ENCODE measurements at regions not wholly inside any gene's neighbourhood (a gene's known extent, or its start where the extent isn't known, plus 50 kb on each side); places are given as distances from the start of the nearest gene placed in this dataset.
A peak's percentile ranks its signal among the peaks of the same experiment; 100 is the strongest.

DNA sequence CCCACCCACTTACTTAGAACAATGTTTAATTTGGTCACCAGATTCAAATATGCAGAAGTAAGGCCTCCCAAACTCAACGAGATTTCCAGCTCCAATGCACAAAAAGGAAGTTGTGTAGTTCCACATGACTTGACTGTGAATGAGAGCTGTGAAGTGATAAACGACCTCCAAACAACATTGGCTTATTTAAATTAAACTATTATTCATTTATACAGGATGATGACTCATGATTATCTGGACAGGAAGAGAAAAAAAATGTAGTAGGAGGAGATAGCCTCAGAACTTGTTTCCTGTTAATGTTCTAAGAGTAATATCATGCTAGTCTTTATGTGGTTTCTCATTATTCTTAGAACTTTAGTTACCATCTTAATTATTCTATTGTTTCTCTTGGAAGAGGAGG lies 237.3 kb downstream of the C1D start:
- H3K36me3 Mint-ChIP-seq (ENCODE audit: insufficient read depth): no peaks in the 10 kb centered on the region
- no peak overlapping the region for H3K4me3 Mint-ChIP-seq
- peaks cover 0 to 1% of the 10 kb centered on the region in 2 donors for H3K9me3 Mint-ChIP-seq
- no peak overlapping the region for H3K27ac Mint-ChIP-seq
- H3K4me1 Mint-ChIP-seq (ENCODE audit: low read depth in 2 of 2): peaks cover 0 to 3% of the 10 kb centered on the region in 2 donors
- DNase-seq: no peak
- ATAC-seq (replicated peaks): no peak
- H3K27me3 Mint-ChIP-seq: peaks cover 0 to 12% of the 10 kb centered on the region in 2 donors

GRCh38 chr2:67828066-67828465 lies 234.7 kb downstream of the C1D start:
- no peaks in the 10 kb centered on the region for H3K36me3 Mint-ChIP-seq (ENCODE audit: insufficient read depth)
- H3K4me3 Mint-ChIP-seq: no peak overlapping the region
- H3K4me1 Mint-ChIP-seq (ENCODE audit: low read depth in 2 of 2): peaks cover 0 to 3% of the 10 kb centered on the region in 2 donors
- DNase-seq (no peak), ATAC-seq (replicated peaks) (no peak)
- peaks cover 3 to 7% of the 10 kb centered on the region in 2 donors for H3K9me3 Mint-ChIP-seq
- H3K27me3 Mint-ChIP-seq: peaks cover 0 to 12% of the 10 kb centered on the region in 2 donors
- no peak overlapping the region for H3K27ac Mint-ChIP-seq

DNA sequence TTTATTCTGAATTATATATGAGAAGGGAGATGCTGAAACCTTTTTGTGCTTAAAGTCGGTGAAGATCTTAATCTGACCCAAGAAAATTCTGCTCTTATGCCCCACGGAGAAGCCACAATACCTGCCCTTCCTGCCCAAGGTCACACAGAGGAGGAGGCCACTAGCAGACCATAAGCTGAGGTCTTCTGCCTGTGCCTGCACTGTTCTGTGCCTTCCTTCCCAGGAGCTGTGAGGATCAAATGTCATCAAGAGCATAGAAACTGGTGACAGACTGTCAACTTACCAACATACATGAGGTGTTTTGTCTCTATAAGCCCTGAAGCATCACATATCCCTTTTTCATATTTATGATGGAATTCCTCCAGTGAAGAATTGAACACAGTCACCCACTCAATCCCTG lies 233.3 kb downstream of the C1D start:
- H3K9me3 Mint-ChIP-seq: peaks cover 3 to 7% of the 10 kb centered on the region in 2 donors
- peaks cover 0 to 20% of the 10 kb centered on the region in 2 donors for H3K27me3 Mint-ChIP-seq
- no peaks in the 10 kb centered on the region for H3K36me3 Mint-ChIP-seq (ENCODE audit: insufficient read depth)
- H3K4me1 Mint-ChIP-seq (ENCODE audit: low read depth in 2 of 2): peaks cover 0 to 3% of the 10 kb centered on the region in 2 donors
- H3K4me3 Mint-ChIP-seq: no peak overlapping the region
- no peak for DNase-seq
- H3K27ac Mint-ChIP-seq: no peak overlapping the region
- no peak for ATAC-seq (replicated peaks)

GRCh38 chr2:67833632-67834031 lies 229.2 kb downstream of the C1D start:
- H3K4me1 Mint-ChIP-seq (ENCODE audit: low read depth in 2 of 2): no peaks in the 10 kb centered on the region
- H3K4me3 Mint-ChIP-seq: no peak overlapping the region
- peaks cover 3 to 7% of the 10 kb centered on the region in 2 donors for H3K9me3 Mint-ChIP-seq
- H3K27me3 Mint-ChIP-seq: peaks cover 0 to 14% of the 10 kb centered on the region in 2 donors
- no peaks in the 10 kb centered on the region for H3K36me3 Mint-ChIP-seq (ENCODE audit: insufficient read depth)
- no peak for DNase-seq
- no peak overlapping the region for H3K27ac Mint-ChIP-seq
- ATAC-seq (replicated peaks): no peak

GRCh38 chr2:67834482-67834881 lies 228.3 kb downstream of the C1D start:
- Mint-ChIP-seq H3K9me3 (peaks cover 3 to 7% of the 10 kb centered on the region in 2 donors), H3K27ac (no peak overlapping the region), H3K4me3 (no peak overlapping the region), H3K4me1 (ENCODE audit: low read depth in 2 of 2) (no peaks in the 10 kb centered on the region), H3K36me3 (ENCODE audit: insufficient read depth) (no peaks in the 10 kb centered on the region), H3K27me3 (peaks cover 0 to 18% of the 10 kb centered on the region in 2 donors)
- ATAC-seq (replicated peaks): no peak
- no peak for DNase-seq

- DNase-seq (no peak), ATAC-seq (replicated peaks) (no peak)
- no peaks in the 10 kb centered on the region for H3K36me3 Mint-ChIP-seq (ENCODE audit: insufficient read depth)
- H3K27me3 Mint-ChIP-seq: peaks cover 0 to 22% of the 10 kb centered on the region in 2 donors
- peaks cover 3 to 7% of the 10 kb centered on the region in 2 donors for H3K9me3 Mint-ChIP-seq
- no peaks in the 10 kb centered on the region for H3K4me1 Mint-ChIP-seq (ENCODE audit: low read depth in 2 of 2)
- H3K4me3 Mint-ChIP-seq: no peak overlapping the region
- H3K27ac Mint-ChIP-seq: no peak overlapping the region
Observed at GRCh38 chr2:67835266-67835665, 227.5 kb downstream of the C1D start.

DNA sequence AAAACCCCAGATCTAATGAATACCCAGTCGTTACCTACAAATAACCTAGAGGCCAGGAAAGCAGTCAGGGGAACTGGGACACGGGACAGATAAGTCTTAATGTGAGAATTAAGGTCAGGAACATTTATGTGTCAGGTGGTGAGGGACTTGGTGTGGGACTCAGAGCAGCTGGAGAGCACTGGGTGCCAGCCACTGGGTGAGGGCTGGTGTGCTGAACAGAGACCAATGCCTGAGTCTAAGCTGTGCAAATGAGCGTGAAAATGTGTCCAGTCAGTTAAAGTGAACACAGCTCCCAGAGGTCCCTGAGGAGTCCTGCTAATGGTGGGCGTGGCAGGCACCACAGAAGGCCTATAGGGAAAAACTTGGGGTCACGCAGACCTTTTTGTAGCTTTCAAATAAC lies 225.9 kb downstream of the C1D start:
- H3K4me3 Mint-ChIP-seq: no peak overlapping the region
- no peaks in the 10 kb centered on the region for H3K4me1 Mint-ChIP-seq (ENCODE audit: low read depth in 2 of 2)
- H3K9me3 Mint-ChIP-seq: no peaks in the 10 kb centered on the region
- H3K36me3 Mint-ChIP-seq (ENCODE audit: insufficient read depth): no peaks in the 10 kb centered on the region
- DNase-seq: no peak
- no peak for ATAC-seq (replicated peaks)
- peaks cover 7 to 24% of the 10 kb centered on the region in 2 donors for H3K27me3 Mint-ChIP-seq
- no peak overlapping the region for H3K27ac Mint-ChIP-seq

- no peak for DNase-seq
- H3K27ac Mint-ChIP-seq: no peak overlapping the region
- ATAC-seq (replicated peaks): no peak
- no peaks in the 10 kb centered on the region for H3K36me3 Mint-ChIP-seq (ENCODE audit: insufficient read depth)
- peaks cover 19 to 36% of the 10 kb centered on the region in 2 donors for H3K27me3 Mint-ChIP-seq
- H3K9me3 Mint-ChIP-seq: no peaks in the 10 kb centered on the region
- H3K4me1 Mint-ChIP-seq (ENCODE audit: low read depth in 2 of 2): no peaks in the 10 kb centered on the region
- H3K4me3 Mint-ChIP-seq: no peak overlapping the region
Observed at GRCh38 chr2:67838205-67838604, 224.6 kb downstream of the C1D start.

GRCh38 chr2:67839242-67839641 lies 223.6 kb downstream of the C1D start:
- Mint-ChIP-seq H3K36me3 (ENCODE audit: insufficient read depth) (no peaks in the 10 kb centered on the region), H3K27me3 (peaks cover 25 to 34% of the 10 kb centered on the region in 2 donors), H3K9me3 (no peaks in the 10 kb centered on the region), H3K27ac (no peak overlapping the region), H3K4me1 (ENCODE audit: low read depth in 2 of 2) (no peaks in the 10 kb centered on the region), H3K4me3 (no peak overlapping the region)
- DNase-seq: no peak
- ATAC-seq (replicated peaks): no peak

DNA sequence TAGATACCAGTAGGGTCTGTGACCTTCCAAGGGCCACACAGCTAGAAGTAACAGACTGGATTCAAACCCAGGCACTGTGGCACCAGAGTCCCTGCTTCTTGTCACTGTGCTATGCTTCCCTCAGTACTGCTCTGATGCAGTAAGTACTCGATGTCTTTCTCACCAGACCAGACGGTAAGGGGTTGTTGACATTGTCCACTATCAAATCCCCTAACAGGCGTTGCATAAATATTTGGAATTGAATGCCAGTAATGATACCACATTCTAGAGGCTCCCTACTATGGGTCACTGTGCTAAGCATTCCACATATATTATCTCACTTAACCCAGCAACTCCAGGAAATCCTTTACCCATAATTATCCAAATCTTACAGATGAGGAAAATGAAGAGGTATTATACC lies 223.1 kb downstream of the C1D start:
- Mint-ChIP-seq H3K4me3 (no peak overlapping the region), H3K27me3 (peaks cover 25 to 38% of the 10 kb centered on the region in 2 donors), H3K4me1 (ENCODE audit: low read depth in 2 of 2) (no peaks in the 10 kb centered on the region), H3K27ac (no peak overlapping the region), H3K36me3 (ENCODE audit: insufficient read depth) (no peaks in the 10 kb centered on the region), H3K9me3 (no peaks in the 10 kb centered on the region)
- DNase-seq (no peak), ATAC-seq (replicated peaks) (no peak)

- no peak for ATAC-seq (replicated peaks)
- H3K4me1 Mint-ChIP-seq (ENCODE audit: low read depth in 2 of 2): no peaks in the 10 kb centered on the region
- peaks cover 28 to 39% of the 10 kb centered on the region in 2 donors for H3K27me3 Mint-ChIP-seq
- peak in 1 of 3 experiments; percentile 1 for DNase-seq
- H3K4me3 Mint-ChIP-seq: no peak overlapping the region
- H3K36me3 Mint-ChIP-seq (ENCODE audit: insufficient read depth): no peaks in the 10 kb centered on the region
- H3K27ac Mint-ChIP-seq: no peak overlapping the region
- H3K9me3 Mint-ChIP-seq: no peaks in the 10 kb centered on the region
Observed at GRCh38 chr2:67840460-67841068, 222.2 kb downstream of the C1D start.

DNA sequence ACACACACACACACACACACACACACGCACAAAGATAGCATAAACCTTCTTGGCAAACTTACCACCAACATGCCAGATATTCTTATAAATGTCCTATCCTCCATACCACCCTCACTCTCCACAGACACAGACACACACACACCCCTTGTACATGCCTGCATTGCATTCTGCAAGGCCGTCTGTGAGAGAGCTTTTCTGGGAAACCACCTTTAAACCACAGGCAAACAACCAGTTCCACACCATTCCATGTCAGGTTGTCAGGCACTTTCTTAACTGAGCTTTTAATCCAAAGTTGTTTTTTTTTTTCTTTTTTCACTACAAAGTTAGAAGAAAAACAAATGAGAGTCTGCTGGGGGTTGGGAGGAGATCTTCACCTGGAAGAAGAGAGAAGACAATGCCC lies 221.1 kb downstream of the C1D start:
- DNase-seq (no peak), ATAC-seq (replicated peaks) (no peak)
- no peak overlapping the region for H3K4me3 Mint-ChIP-seq
- no peak overlapping the region for H3K27ac Mint-ChIP-seq
- H3K9me3 Mint-ChIP-seq: no peaks in the 10 kb centered on the region
- no peaks in the 10 kb centered on the region for H3K4me1 Mint-ChIP-seq (ENCODE audit: low read depth in 2 of 2)
- no peaks in the 10 kb centered on the region for H3K36me3 Mint-ChIP-seq (ENCODE audit: insufficient read depth)
- H3K27me3 Mint-ChIP-seq: peaks cover 32 to 36% of the 10 kb centered on the region in 2 donors

DNA sequence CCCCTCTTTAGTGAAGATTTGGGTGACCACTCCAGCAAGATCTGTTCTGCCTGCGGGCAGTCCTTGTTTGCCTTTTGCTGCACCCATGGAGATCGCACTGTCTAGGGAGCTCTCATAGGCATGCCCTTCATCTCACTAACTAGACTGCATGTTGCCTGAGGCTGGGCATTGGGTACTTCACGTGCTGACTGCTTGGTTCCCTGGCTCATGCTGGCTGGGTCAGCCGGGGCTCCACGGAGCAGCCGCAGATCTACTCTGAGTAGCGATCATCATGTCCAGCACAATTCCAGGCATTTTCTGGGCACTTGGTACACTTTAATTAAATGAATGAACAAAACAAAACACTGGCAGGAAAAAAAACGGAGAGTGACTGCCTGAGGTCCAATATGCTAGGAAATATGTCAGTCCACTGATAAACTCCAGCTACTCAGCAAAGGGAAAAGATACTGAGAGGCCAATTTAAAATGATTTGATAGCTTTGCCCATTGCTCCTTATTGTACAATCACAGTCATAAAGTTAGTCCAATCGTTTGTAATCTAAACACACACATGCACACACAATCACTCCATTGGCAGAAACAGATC lies 220.3 kb downstream of the C1D start:
- Mint-ChIP-seq H3K27ac (no peak overlapping the region), H3K27me3 (peaks cover 33% of the 10 kb centered on the region in 2 donors), H3K9me3 (no peaks in the 10 kb centered on the region), H3K4me1 (ENCODE audit: low read depth in 2 of 2) (no peaks in the 10 kb centered on the region), H3K4me3 (no peak overlapping the region), H3K36me3 (ENCODE audit: insufficient read depth) (no peaks in the 10 kb centered on the region)
- no peak for ATAC-seq (replicated peaks)
- DNase-seq: no peak

DNA sequence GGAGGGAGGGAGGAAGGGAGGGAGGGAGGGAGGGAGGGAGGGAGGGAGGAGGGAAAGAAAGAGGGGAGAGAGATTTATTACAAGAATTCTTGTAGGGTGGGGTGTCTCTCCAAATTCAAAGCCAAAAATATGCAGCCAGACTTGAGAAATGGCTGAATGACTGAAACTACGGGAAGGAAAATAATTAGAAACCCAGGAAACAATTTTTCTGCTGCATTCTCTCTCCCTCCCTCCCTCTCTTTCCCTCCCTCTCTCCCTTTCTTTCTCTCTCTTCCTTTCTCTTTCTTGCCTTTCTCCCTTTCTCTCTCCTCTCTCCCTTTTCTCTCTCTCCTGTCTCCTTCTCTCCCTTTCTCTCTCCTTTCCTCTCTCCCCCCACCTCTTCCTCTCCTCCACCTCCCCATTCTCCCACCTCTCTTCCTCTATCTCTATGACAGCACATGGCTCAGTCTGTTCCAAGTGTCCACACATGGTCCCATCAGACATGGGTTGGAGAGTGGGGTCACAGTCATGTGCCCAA lies 218.7 kb downstream of the C1D start:
- H3K27me3 Mint-ChIP-seq: peaks cover 33 to 38% of the 10 kb centered on the region in 2 donors
- H3K4me3 Mint-ChIP-seq: no peak overlapping the region
- DNase-seq: no peak
- ATAC-seq (replicated peaks): no peak
- H3K4me1 Mint-ChIP-seq (ENCODE audit: low read depth in 2 of 2): no peaks in the 10 kb centered on the region
- no peaks in the 10 kb centered on the region for H3K9me3 Mint-ChIP-seq
- H3K36me3 Mint-ChIP-seq (ENCODE audit: insufficient read depth): no peaks in the 10 kb centered on the region
- H3K27ac Mint-ChIP-seq: peak overlapping the region in 1 of 2 donors; percentile 42
